HG02973 (cell line): ENCODE measurements at regions not wholly inside any gene's neighbourhood (a gene's known extent, or its start where the extent isn't known, plus 50 kb on each side); places are given as distances from the start of the nearest gene placed in this dataset.
"Not testable (repeated sequence)": the region's sequence is repeated elsewhere in the genome, so short reads cannot be mapped to it uniquely, and the experiment has no call there.

Experiments used
- ATAC-seq: cut with Tn5 transposase; IDR thresholded peaks from one replicate; pipeline ENCODE4 v1.9.1; 2021; ENCODE audit warnings: moderate library complexity; ENCODE audit not compliant: unreplicated experiment

- ATAC-seq: not testable (repeated sequence)
Observed at GRCh38 chr9:42239445-42240260, 56.2 kb downstream of the SPATA31A6 start.

DNA sequence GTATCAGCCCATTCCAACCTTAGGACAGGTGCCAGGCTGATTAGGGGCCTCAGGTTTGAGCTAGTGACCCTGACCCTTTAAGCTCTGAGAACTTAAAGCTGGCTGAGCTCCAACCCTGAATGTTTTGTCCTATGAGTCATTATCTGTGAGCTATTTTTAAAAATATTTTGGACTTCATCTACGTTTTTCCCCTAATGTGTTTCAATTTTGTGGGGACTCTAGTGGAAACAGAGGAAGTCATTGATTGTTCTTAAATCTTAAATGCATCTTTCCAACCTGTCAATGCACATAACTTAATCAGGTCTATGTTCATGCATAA, 56.8 kb downstream of the SPATA31A6 start:
- not testable (repeated sequence) for ATAC-seq

DNA sequence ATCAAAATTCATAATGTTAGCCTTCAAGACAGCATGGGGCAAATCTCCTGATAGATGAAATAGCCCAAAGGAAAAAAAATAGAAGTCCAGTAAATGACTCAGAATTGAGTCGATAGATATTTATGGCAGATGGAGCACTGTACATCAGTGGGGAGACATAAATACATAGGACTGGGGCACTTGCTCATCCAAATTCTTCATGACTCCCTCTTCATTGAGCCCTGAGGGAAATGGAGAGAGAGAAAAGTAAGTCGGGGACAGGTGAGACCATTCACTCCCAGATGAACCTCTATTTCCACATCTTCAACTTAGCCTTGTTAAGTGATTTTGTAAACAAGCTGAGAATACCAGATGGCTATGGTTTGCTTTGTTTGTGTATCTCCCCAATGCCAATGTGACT, 59.8 kb downstream of the SPATA31A6 start:
- ATAC-seq: not testable (repeated sequence)

GRCh38 chr9:42243822-42244221, 60.4 kb downstream of the SPATA31A6 start:
- not testable (repeated sequence) for ATAC-seq

GRCh38 chr9:42268729-42269128, 85.3 kb downstream of the SPATA31A6 start:
- ATAC-seq: not testable (repeated sequence)

DNA sequence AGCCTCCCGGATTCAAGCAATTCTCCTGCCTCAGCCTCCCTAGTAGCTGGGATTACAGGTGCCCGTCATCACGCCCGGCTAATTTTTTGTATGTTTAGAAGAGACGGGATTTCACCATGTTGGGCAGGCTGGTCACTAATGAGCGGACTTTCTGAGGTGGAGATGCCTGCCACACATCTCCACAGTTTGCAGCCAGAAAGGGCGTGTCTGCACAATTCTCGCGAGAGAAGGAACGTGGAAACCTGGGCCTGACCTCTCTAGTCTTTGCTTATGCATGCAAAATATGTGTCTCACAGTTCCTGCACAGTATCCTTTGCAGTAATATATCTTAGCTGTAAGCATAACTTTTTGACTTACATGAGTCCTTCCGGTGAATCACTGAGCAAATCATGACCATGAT, 85.7 kb downstream of the SPATA31A6 start:
- ATAC-seq: not testable (repeated sequence)

GRCh38 chr9:42273191-42273590, 89.7 kb downstream of the SPATA31A6 start:
- ATAC-seq: not testable (repeated sequence)

DNA sequence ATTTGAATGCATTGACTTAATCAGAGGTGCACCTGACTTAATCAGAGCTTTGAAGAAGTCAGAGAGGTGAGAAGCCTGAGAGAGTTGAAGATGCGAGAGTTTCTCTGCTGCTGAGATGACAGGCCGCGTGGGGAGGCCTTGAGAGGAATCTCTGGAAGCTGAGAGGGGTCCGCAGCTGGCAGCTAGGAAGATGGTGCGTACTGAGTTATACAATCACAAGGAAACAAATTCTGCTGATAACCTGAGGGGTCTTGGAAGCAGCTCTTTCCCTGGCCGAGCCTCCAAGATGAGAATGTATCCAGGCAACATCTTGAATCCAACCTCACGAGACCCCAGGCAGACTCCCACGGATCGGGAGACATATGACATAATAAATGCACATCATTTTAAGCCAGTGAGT, 91.7 kb downstream of the SPATA31A6 start:
- ATAC-seq: no peak

DNA sequence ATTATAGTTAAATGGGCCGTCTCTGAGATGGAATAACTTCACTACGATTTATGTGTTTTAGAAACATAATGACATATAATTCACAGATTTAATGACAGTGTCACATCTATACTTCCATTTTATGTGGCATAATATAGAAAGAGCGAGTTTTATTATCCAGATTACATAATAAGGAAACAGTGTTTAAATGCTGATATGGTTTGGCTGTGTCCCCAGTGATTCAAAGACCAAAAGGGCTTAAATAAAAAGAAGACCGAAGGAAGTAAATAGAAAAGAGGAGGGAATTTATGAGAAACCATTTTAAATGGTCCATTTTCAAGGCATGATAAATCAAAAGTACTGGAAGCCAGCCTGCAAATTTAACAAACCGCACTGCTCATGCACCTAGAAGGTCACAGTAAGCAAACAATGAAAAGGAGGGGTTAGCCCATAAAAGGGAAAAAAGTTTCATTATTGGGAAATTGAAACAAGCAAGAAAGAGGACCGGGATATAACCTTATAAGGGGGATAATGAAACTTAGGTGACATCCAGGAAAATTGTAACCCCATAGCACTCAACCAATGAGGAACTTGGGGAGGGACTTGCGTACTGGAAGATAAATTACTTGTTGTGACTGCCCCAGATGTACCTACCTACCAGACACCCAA, 99.2 kb downstream of the SPATA31A6 start:
- not testable (repeated sequence) for ATAC-seq

GRCh38 chr9:42283179-42283543, 99.7 kb downstream of the SPATA31A6 start:
- ATAC-seq: not testable (repeated sequence)

GRCh38 chr9:42286145-42286845, 102.8 kb downstream of the SPATA31A6 start:
- ATAC-seq: not testable (repeated sequence)

DNA sequence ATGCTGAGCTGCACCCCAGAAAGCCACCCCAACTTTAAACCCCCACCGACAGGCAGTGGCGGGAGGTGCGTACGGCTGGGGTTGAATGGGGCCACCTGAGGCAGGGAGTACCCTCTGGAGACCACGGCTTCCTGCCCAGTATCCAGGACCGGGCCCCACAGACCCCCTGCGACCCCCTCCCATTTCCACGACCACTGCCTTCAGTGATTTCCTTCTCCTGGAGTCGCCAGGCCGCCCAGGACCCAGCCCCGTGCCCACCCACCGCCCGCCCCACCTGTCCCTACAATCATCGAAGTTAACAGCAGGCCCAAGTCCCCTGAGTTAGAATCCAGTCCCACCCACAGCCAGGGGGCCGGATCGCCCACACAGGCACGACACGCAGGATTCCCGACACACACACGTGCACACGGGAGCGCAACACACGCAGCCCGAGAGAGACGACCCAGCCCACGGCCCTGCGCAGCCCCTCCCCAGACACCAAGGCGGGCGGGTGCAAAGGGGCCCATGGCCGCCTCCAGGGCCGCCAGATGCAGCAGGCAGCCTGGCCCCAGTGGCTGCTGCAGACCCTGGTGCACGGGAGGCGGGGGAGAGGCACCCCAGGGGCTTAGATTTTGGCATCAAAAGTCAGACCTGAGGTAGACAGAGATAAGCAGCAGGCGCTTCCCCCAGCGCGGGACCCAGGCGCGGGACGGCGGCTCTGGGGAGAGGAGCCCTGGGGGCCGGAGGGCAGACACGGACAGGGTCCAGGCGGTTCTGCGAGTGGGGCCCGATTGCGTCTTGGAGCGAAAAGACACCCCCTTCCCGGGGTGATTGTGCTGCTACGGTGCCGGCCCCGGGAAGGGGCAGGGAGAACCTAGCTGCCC, 104.8 kb downstream of the SPATA31A6 start:
- ATAC-seq: not testable (repeated sequence)

DNA sequence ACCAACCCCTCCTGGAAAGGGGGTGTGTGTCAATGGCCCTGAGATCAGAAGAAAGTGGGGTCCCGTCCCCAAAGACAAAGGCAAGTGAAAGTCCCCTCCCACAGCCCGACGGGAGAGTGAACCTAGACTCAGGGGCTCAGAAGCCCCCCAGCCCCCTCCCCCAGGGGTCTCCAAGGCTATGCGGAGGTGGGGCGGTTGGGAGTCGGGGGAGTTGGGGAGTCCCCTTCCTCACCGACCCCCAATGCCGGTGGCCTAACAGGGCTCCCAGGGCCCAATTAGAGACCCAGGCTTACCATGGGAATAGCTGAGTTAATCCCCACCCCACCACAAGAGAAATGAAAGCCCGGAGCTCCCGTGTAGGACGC, 105.4 kb downstream of the SPATA31A6 start:
- not testable (repeated sequence) for ATAC-seq

DNA sequence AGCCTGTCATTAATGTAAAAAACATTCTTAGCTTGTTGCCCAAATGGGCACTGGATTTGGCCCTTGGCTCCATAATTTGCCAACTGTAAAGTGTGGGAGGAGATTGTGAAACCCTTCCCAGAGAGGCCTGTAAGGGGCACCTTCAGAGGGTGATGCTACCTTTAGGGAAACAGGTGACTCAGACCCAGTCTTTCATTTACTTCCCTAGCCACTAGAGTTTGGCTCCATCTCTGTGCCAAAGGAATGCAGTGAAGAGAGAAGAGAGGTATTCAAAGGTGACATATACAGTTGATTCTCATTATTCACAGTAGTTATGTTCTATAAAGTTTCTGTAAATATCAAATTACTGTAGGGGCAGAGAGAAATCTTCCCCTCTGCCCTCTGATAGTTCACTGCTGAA, 116.7 kb downstream of the SPATA31A6 start:
- ATAC-seq: not testable (repeated sequence)

GRCh38 chr9:42306625-42307024, 123.2 kb downstream of the SPATA31A6 start:
- ATAC-seq: not testable (repeated sequence)

- not testable (repeated sequence) for ATAC-seq
Observed at GRCh38 chr9:42307449-42307848, 124.0 kb downstream of the SPATA31A6 start.

DNA sequence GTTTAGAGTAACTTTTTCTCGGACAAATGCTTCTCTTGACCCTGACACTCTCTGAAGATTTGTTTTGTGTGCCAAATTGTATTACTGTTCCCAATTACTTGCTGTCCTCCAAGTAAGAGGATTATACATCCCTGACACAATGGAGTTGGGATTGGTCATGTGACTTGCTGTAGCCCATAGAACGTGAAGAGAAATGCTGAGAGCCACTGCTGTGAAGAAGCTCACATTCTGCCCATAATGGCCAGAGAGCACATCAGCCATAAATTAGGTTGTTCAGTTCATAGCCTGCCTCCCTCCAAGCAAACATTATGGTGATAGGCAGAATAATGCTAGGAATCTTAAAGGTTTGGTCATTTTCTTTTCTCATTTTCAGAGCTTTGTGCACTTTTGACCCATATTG, 127.5 kb downstream of the SPATA31A6 start:
- not testable (repeated sequence) for ATAC-seq

DNA sequence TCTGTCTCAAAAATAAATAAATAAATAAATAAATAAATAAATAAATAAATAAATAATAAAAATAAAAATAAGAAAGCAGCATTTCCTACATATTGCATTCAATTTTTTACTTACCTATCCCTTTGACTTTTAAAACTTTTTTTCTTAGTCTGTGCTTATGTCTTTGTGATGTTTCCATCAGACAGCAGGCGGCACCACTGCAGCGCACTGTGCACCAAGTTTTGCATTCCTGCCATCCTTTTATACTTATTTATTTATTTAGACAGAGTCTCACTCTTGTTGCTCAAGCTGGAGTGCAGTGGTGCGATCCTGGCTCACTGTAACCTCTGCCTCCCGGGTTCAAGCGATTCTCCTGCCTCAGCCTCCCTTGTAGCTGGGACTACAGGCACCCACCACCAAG, 132.6 kb downstream of the SPATA31A6 start:
- ATAC-seq: not testable (repeated sequence)

DNA sequence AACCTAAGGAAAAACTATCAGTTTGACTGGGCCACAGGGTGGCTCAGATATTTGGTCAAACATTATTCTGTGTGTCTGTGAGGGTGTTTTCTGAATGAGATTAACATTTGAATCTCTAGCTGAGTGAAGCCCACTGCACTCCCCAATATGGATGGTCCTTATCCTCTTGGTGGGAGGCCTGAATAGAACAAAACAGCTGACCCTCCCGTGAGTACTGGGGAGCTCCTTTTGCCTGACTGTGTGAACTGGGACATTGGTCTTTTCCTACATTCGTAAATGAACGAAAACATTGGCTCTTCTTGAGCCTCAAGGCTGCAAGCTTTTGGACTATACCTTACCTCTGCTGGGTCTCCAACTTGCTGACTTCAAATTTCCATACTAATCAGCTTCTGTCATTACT, 134.2 kb downstream of the SPATA31A6 start:
- ATAC-seq: not testable (repeated sequence)

DNA sequence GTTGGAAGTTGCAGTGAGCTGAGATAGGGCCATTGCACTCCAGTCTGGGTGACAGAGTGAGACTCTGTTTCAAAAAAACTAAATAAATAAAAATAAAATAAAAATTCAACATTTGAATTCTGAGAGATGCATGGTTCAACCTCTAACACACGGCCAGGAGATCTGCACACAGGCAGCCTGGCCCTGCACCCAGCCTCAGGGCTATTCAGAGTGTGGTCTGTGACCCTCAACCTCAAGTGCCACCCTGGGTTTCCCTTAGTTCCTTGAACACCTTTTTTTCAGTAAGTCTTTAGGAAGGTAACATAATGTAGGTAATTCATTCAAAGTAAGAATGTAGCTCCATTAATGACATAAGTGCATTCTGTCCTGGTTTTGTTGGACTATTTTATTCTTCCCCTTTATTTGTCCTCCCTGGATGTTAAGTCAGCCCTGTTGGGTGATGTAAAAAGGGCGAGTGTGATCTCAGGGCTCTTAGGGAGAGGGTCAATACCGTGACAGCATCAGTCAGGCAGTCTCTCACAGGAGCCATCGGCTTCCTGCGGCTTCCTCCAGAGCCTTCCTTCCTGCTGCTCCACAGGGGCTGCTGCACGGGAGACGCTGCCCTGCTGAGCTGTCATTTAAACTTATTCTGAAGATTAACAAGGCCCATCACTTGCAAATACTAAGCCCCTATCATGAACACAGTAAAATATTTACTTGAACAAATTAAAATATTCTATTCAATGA, 139.8 kb downstream of the SPATA31A6 start:
- not testable (repeated sequence) for ATAC-seq
